ENCODE measurements at regions not wholly inside any gene's neighbourhood (a gene's known extent, or its start where the extent isn't known, plus 50 kb on each side); places are given as distances from the start of the nearest gene placed in this dataset.

- TF ChIP-seq, protein P1, sequence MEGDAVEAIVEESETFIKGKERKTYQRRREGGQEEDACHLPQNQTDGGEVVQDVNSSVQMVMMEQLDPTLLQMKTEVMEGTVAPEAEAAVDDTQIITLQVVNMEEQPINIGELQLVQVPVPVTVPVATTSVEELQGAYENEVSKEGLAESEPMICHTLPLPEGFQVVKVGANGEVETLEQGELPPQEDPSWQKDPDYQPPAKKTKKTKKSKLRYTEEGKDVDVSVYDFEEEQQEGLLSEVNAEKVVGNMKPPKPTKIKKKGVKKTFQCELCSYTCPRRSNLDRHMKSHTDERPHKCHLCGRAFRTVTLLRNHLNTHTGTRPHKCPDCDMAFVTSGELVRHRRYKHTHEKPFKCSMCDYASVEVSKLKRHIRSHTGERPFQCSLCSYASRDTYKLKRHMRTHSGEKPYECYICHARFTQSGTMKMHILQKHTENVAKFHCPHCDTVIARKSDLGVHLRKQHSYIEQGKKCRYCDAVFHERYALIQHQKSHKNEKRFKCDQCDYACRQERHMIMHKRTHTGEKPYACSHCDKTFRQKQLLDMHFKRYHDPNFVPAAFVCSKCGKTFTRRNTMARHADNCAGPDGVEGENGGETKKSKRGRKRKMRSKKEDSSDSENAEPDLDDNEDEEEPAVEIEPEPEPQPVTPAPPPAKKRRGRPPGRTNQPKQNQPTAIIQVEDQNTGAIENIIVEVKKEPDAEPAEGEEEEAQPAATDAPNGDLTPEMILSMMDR (IDR thresholded peaks at IDR 0.05): no peak
Measured at GRCh38 chr1:83114136-83114834, 884.6 kb downstream of the TTLL7 start.

GRCh38 chr1:83113652-83114051 lies 885.3 kb downstream of the TTLL7 start:
- TF ChIP-seq, protein P1 (IDR thresholded peaks at IDR 0.05): no peak

DNA sequence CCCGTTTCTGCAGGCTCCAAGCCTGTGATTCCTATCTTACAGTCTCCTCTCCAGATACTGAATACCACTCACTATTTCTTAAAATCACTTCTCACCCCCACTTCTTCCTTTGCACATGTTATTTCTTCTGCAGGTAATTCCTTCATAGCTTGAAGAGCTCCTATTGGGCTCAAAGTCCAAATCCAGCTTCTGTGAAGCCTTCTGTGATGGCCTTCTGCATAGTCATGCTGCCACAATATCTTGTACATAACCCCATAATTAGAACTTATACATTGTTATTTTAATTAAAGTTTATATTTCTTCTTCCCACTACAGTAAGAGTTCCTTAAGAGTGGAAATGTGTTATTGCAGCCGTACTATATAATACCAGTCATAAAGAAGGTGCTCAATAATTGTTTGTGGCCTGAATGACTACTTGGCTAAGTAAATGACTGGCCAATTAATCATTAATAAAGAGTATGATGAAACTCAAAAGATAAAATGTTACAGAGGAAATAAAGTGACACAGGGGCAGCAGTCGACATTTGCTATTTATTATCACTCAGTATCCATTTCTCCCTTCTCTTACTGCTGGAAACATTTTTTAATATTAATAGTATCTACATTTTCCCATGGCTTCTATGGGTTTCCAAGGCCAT lies 886.6 kb downstream of the TTLL7 start:
- TF ChIP-seq, protein P1 (IDR thresholded peaks at IDR 0.05): no peak

- TF ChIP-seq, protein P1 (IDR thresholded peaks at IDR 0.05): no peak
Measured at GRCh38 chr1:83110156-83110555, 888.8 kb downstream of the TTLL7 start.

DNA sequence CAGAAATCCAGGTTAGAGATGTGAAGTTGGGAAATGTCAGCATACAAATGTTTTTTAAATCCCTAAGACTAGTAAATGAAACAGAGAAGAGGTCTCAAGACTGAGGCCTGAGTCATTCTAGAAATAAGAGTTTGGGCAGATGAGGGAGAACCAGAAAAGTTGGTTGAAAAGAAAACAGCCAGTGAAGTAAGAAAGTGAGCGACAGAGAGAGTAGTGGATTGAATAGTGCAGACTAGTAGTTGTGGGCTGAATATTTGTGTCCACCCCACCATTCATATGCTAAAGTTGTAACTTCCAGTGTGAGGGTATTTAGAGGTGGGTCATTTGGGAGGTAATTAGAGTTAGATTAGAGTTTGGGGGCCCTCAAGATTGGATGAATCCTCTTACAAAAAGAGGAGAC lies 889.2 kb downstream of the TTLL7 start:
- TF ChIP-seq, protein P1 (IDR thresholded peaks at IDR 0.05): no peak

DNA sequence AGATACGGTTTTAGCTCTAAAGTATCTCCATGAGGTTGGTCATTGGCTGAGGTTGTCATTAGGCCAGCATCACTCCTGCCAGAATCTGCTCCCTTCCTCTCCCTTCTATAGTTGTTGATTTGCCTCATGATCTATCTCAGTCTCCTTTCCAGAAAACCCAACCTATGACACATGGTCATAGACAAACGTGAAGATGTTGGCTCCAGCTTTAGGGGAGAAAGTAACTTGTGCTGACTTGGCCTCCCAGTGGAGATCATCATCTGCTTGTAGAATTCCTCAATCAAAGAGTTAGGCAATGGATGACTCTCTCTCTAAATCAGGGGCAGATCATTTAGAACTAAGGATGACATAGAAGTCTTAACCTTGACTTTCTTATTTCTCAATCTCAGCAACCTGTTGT lies 894.4 kb downstream of the TTLL7 start:
- TF ChIP-seq, protein P1 (IDR thresholded peaks at IDR 0.05): no peak

- TF ChIP-seq, protein P1 (IDR thresholded peaks at IDR 0.05): no peak
Measured at GRCh38 chr1:83103341-83103740, 895.6 kb downstream of the TTLL7 start.
